ENCODE measurements at regions not wholly inside any gene's neighbourhood (a gene's known extent, or its start where the extent isn't known, plus 50 kb on each side); places are given as distances from the start of the nearest gene placed in this dataset.

GRCh38 chr10:14439451-14440259 lies 108.9 kb upstream of the FRMD4A start:
- Mint-ChIP-seq H3K4me1 (no peaks in the 10 kb centered on the region), H3K9me3 (no peaks in the 10 kb centered on the region), H3K27me3 (ENCODE audit: low read depth) (no peaks in the 10 kb centered on the region; the same call in 1 of the 2 replicates), H3K27ac (no peak overlapping the region), H3K36me3 (no peaks in the 10 kb centered on the region), H3K4me3 (no peak overlapping the region)
- no peak for ATAC-seq
- POLR2A ChIA-PET: no interaction called here
- CTCF ChIA-PET: interaction anchor here (0.8 to 1.1 kb wide), 2 partner anchors 15 to 239 kb away, joined by 3 read pairs; no protein-coding TSS in a partner anchor
- DNase-seq (ENCODE audit: low spot score): no peak
- TF ChIP-seq KAT7 (CRISPR knock-in tag; IDR thresholded peaks at IDR 0.05; ENCODE audit: borderline replicate concordance) (no peak), E2F1 (CRISPR knock-in tag; IDR thresholded peaks at IDR 0.05) (no peak), OVOL2 (CRISPR knock-in tag; IDR thresholded peaks at IDR 0.05; ENCODE audit: borderline replicate concordance) (no peak)

GRCh38 chr10:14438576-14438975 lies 107.9 kb upstream of the FRMD4A start:
- ChIA-PET POLR2A (no interaction called here), CTCF (no interaction called here)
- Mint-ChIP-seq H3K4me1 (no peaks in the 10 kb centered on the region; the same call in 1 of the 2 replicates), H3K9me3 (no peaks in the 10 kb centered on the region), H3K27me3 (ENCODE audit: low read depth) (no peaks in the 10 kb centered on the region; the same call in 1 of the 2 replicates), H3K36me3 (no peaks in the 10 kb centered on the region), H3K4me3 (no peak overlapping the region), H3K27ac (no peak overlapping the region)
- DNase-seq (ENCODE audit: low spot score) (no peak), ATAC-seq (no peak)
- TF ChIP-seq ATF3 (CRISPR knock-in tag; conservative IDR thresholded peaks at IDR 0.05) (no peak), ZNF671 (CRISPR knock-in tag; IDR thresholded peaks at IDR 0.05) (no peak), ZBTB21 (CRISPR knock-in tag; IDR thresholded peaks at IDR 0.05; ENCODE audit: borderline replicate concordance) (no peak), TEAD4 (CRISPR knock-in tag; IDR thresholded peaks at IDR 0.05) (no peak), ELF4 (CRISPR knock-in tag; IDR thresholded peaks at IDR 0.05; ENCODE audit: low read depth) (no peak), USF1 (CRISPR knock-in tag; IDR thresholded peaks at IDR 0.05) (no peak), ETV6 (CRISPR knock-in tag; IDR thresholded peaks at IDR 0.05) (no peak), SP1 (CRISPR knock-in tag; conservative IDR thresholded peaks at IDR 0.05) (no peak), STAT6 (CRISPR knock-in tag; conservative IDR thresholded peaks at IDR 0.05; ENCODE audit: low read depth) (no peak), MYBL2 (CRISPR knock-in tag; IDR thresholded peaks at IDR 0.05) (no peak), ZNF532 (CRISPR knock-in tag; IDR thresholded peaks at IDR 0.05; ENCODE audit: borderline replicate concordance) (no peak), E2F5 (CRISPR knock-in tag; IDR thresholded peaks at IDR 0.05) (no peak)

All from WTC11 (cell line).